ENCODE measurements at regions not wholly inside any gene's neighbourhood (a gene's known extent, or its start where the extent isn't known, plus 50 kb on each side); places are given as distances from the start of the nearest gene placed in this dataset.

DNA sequence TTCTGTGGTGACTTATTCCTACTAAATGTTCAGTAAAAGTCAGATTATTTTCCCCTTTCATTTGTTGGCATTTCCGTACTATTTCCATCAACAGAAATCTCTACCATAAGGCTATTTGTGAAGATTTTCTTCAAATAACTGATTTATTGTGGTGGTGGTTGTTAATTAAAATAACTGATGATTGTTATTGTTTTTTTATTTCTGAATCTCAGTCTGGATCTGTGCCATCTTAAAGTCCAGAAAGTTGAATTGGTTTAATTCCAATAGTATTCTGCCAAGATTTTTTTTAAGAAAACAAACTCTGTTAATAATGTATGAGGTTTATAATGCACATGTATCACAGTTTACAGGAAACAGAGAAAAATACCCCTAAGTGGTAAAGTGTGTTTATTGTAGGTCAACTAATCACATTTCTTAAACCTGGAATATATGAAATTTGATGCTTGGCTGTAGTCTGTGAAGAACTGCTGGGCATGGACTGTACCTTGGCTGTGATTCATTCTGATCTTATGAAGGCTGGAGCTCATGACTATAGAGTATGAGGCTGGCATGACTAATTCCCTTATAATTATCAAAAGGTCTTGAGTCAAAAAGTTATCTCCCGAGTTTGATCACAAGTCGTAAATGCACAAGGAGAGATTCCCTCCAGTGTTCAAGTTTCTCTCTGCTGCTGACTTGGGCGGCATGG lies 134.2 kb upstream of the RND3 start:
- peaks cover 62% of the 10 kb centered on the region for H3K4me1 ChIP-seq (ENCODE audit: insufficient read depth, low read length)
- CTCF ChIA-PET, result interaction anchor here (0.6 kb wide), 1 partner anchor 404 kb away, joined by 3 read pairs; no protein-coding TSS in a partner anchor
- BruUV-seq (replicated peaks), result no TSS peak
- no peaks in the 10 kb centered on the region for H4K20me1 ChIP-seq (ENCODE audit: low read length)
- DNase-seq, result peak; percentile 93
- H3K9ac ChIP-seq (ENCODE audit: low read length), result peak overlapping the region; percentile 70
- H3K4me2 ChIP-seq (ENCODE audit: low read length), result peak overlapping the region; percentile 67
- H2AFZ ChIP-seq (ENCODE audit: low read length), result no peak overlapping the region
- H3K27ac ChIP-seq (ENCODE audit: low read length), result peak overlapping the region; percentile 95
- peaks cover 20% of the 10 kb centered on the region for H3F3A ChIP-seq (ENCODE audit: low read length, unreplicated experiment)
- TF ChIP-seq EZH2 (IDR thresholded peaks at IDR 0.05; ENCODE audit: low read length, unreplicated experiment), result no peak
- no peak for TF ChIP-seq CTCF (conservative IDR thresholded peaks at IDR 0.05; ENCODE audit: low read depth, low read length)
- no peak for TF ChIP-seq EZH2phosphoT487 (IDR thresholded peaks at IDR 0.05; ENCODE audit: borderline replicate concordance, low read length)
- H3K9me2 ChIP-seq (replicated peaks; ENCODE audit: low read length), result no peaks in the 10 kb centered on the region
- no peaks in the 10 kb centered on the region for H3K27me3 ChIP-seq (ENCODE audit: low read length)
- H3K36me3 ChIP-seq (ENCODE audit: low read depth, low read length), result no peaks in the 10 kb centered on the region
- 0 out of 2 replicates have a peak overlapping the region, but pooled peaks have one; percentile 4 for H3K4me3 ChIP-seq (ENCODE audit: low read length)
- no peaks in the 10 kb centered on the region for H3K9me3 ChIP-seq (ENCODE audit: low read length)
- no peaks in the 10 kb centered on the region for H3K79me2 ChIP-seq (ENCODE audit: low read length)
- peak; percentile 84 for ATAC-seq
- intact Hi-C loops (cut with micrococcal nuclease), result loop anchor here (1.0 to 10.0 kb wide), 10 partner anchors 23 to 617 kb away; no protein-coding TSS in a partner anchor
- POLR2A ChIA-PET (ENCODE audit: unreplicated experiment), result interaction anchor here (0.5 to 0.6 kb wide), 3 partner anchors 136 to 527 kb away, joined by 3 to 4 read pairs (median 3); no protein-coding TSS in a partner anchor

GRCh38 chr2:150620855-150621254 lies 133.4 kb upstream of the RND3 start:
- no peaks in the 10 kb centered on the region for H3K27me3 ChIP-seq (ENCODE audit: low read length)
- H3K4me3 ChIP-seq (ENCODE audit: low read length), result peak overlapping the region; percentile 10; the same call in 1 of the 2 replicates
- no TSS peak for BruUV-seq (replicated peaks)
- H3K9ac ChIP-seq (ENCODE audit: low read length), result peak overlapping the region; percentile 70
- CTCF ChIA-PET, result interaction anchor here (1.5 kb wide), 1 partner anchor 19 kb away, joined by 4 read pairs; no protein-coding TSS in a partner anchor
- no peak for TF ChIP-seq EZH2phosphoT487 (IDR thresholded peaks at IDR 0.05; ENCODE audit: borderline replicate concordance, low read length)
- POLR2A ChIA-PET (ENCODE audit: unreplicated experiment), result no interaction called here
- H2AFZ ChIP-seq (ENCODE audit: low read length), result no peak overlapping the region; the same call in 1 of the 2 replicates
- H4K20me1 ChIP-seq (ENCODE audit: low read length), result no peaks in the 10 kb centered on the region
- peak overlapping the region; percentile 67 for H3K4me2 ChIP-seq (ENCODE audit: low read length)
- ATAC-seq, result peak; percentile 51
- peaks cover 20% of the 10 kb centered on the region for H3F3A ChIP-seq (ENCODE audit: low read length, unreplicated experiment)
- H3K4me1 ChIP-seq (ENCODE audit: insufficient read depth, low read length), result peaks cover 62% of the 10 kb centered on the region
- no peaks in the 10 kb centered on the region for H3K9me2 ChIP-seq (replicated peaks; ENCODE audit: low read length)
- intact Hi-C loops (cut with micrococcal nuclease), result loop anchor here (1.0 to 10.0 kb wide), 11 partner anchors 23 to 618 kb away; no protein-coding TSS in a partner anchor
- peak overlapping the region; percentile 95 for H3K27ac ChIP-seq (ENCODE audit: low read length)
- no peaks in the 10 kb centered on the region for H3K36me3 ChIP-seq (ENCODE audit: low read depth, low read length)
- no peaks in the 10 kb centered on the region for H3K9me3 ChIP-seq (ENCODE audit: low read length)
- peak; percentile 89 for DNase-seq
- H3K79me2 ChIP-seq (ENCODE audit: low read length), result no peaks in the 10 kb centered on the region

DNA sequence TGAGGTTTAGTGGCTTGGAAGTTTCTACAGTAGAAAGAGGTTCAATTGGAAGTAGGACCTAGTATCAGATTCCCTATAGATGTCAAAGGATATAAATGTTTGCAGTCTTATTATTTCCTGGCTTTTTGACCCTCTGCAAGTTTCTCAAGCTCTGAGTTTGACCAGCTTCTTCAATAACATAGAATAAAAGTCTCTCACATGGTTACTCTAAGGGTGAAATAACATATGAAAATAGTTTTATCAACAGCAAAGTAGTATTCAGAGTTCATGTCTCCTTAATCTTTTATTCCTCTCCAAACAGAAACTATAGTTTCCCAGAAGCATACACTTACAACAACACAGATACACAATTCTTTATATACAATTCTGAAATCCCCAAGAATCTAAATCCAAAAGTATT lies 132.9 kb upstream of the RND3 start:
- H3K9me2 ChIP-seq (replicated peaks; ENCODE audit: low read length), result no peaks in the 10 kb centered on the region
- H3K4me1 ChIP-seq (ENCODE audit: insufficient read depth, low read length), result peaks cover 62% of the 10 kb centered on the region
- H3K4me3 ChIP-seq (ENCODE audit: low read length), result peak overlapping the region; percentile 10; the same call in 1 of the 2 replicates
- no peaks in the 10 kb centered on the region for H4K20me1 ChIP-seq (ENCODE audit: low read length)
- peak overlapping the region; percentile 95 for H3K27ac ChIP-seq (ENCODE audit: low read length)
- no peak for TF ChIP-seq EZH2 (IDR thresholded peaks at IDR 0.05; ENCODE audit: low read length, unreplicated experiment)
- no peak for TF ChIP-seq EZH2phosphoT487 (IDR thresholded peaks at IDR 0.05; ENCODE audit: borderline replicate concordance, low read length)
- no peak for TF ChIP-seq CTCF (conservative IDR thresholded peaks at IDR 0.05; ENCODE audit: low read depth, low read length)
- H3K9me3 ChIP-seq (ENCODE audit: low read length), result no peaks in the 10 kb centered on the region
- H3K27me3 ChIP-seq (ENCODE audit: low read length), result no peaks in the 10 kb centered on the region
- CTCF ChIA-PET, result interaction anchor here (1.5 kb wide), 1 partner anchor 19 kb away, joined by 4 read pairs; no protein-coding TSS in a partner anchor
- no peak; the same call in 1 of the 2 replicates for ATAC-seq
- H2AFZ ChIP-seq (ENCODE audit: low read length), result no peak overlapping the region
- H3F3A ChIP-seq (ENCODE audit: low read length, unreplicated experiment), result peaks cover 20% of the 10 kb centered on the region
- no peaks in the 10 kb centered on the region for H3K36me3 ChIP-seq (ENCODE audit: low read depth, low read length)
- intact Hi-C loops (cut with micrococcal nuclease), result loop anchor here (1.0 to 10.0 kb wide), 8 partner anchors 124 to 618 kb away; no protein-coding TSS in a partner anchor
- DNase-seq, result no peak
- TSS peak; percentile 87 for BruUV-seq (replicated peaks)
- no peaks in the 10 kb centered on the region for H3K79me2 ChIP-seq (ENCODE audit: low read length)
- H3K9ac ChIP-seq (ENCODE audit: low read length), result peak overlapping the region; percentile 57
- POLR2A ChIA-PET (ENCODE audit: unreplicated experiment), result no interaction called here
- peak overlapping the region; percentile 67 for H3K4me2 ChIP-seq (ENCODE audit: low read length)

All from PC-3 (cell line).